ENCODE measurements at regions not wholly inside any gene's neighbourhood (a gene's known extent, or its start where the extent isn't known, plus 50 kb on each side); places are given as distances from the start of the nearest gene placed in this dataset.

GRCh38 chr18:45137087-45137419 is 456.4 kb downstream of the SETBP1 start:
- Histone ChIP-seq H3K9me3 (no peaks in the 10 kb centered on the region), H3K36me3 (ENCODE audit: control insufficient read depth, insufficient read depth, low read length) (no peaks in the 10 kb centered on the region), H3K4me3 (ENCODE audit: low read depth, low read length) (no peak overlapping the region), H3K4me1 (no peaks in the 10 kb centered on the region), H3K27me3 (replicated peaks; ENCODE audit: control insufficient read depth, insufficient read depth, low read length) (no peaks in the 10 kb centered on the region)
- Mint-ChIP-seq H3K4me1 (ENCODE audit: low read depth, unreplicated experiment) (no peaks in the 10 kb centered on the region), H3K9me3 (ENCODE audit: unreplicated experiment) (peaks cover 10% of the 10 kb centered on the region), H3K27ac (ENCODE audit: unreplicated experiment) (no peak overlapping the region), H3K4me3 (ENCODE audit: unreplicated experiment) (no peak overlapping the region), H3K27me3 (ENCODE audit: insufficient read depth, unreplicated experiment) (peaks cover 4% of the 10 kb centered on the region), H3K36me3 (ENCODE audit: insufficient read depth, unreplicated experiment) (no peaks in the 10 kb centered on the region)
- DNase-seq: no peak
- POLR2A ChIA-PET: no interaction called here
- no peak for TF ChIP-seq CTCF (IDR thresholded peaks at IDR 0.05; ENCODE audit: insufficient read depth in 1 of 2, low read depth in 1 of 2, low read length in 1 of 2, severe bottlenecking in 1 of 2, unreplicated experiment in 1 of 2)
- no TSS peak for BruUV-seq (replicated peaks)
- CTCF ChIA-PET: no interaction called here
- intact Hi-C loops (cut with micrococcal nuclease; ENCODE audit: unreplicated experiment): no loop called here

DNA sequence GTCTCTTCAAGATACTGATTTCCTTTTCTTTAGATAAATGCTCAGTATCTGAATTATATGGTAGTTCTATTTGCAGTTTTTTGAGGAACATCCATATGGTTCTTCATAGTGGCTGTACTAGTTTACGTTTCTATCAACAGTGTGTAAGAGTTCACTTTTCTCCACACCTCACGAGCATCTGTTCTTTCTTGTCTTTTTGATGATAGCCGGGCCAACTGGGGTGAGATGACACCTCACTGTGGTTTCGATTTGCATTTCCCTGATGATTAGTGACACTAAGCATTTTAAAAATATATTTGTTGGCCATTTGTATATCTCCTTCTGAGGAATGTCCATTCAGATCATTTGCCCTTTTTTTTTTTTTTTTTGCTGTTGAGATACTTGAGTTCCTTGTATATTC is 458.8 kb downstream of the SETBP1 start:
- POLR2A ChIA-PET: no interaction called here
- H3K27ac Mint-ChIP-seq (ENCODE audit: unreplicated experiment): no peak overlapping the region
- no TSS peak for BruUV-seq (replicated peaks)
- Histone ChIP-seq H3K4me3 (ENCODE audit: low read depth, low read length) (no peak overlapping the region), H3K9me3 (no peaks in the 10 kb centered on the region), H3K4me1 (no peaks in the 10 kb centered on the region), H3K27me3 (replicated peaks; ENCODE audit: control insufficient read depth, insufficient read depth, low read length) (no peaks in the 10 kb centered on the region), H3K36me3 (ENCODE audit: control insufficient read depth, insufficient read depth, low read length) (no peaks in the 10 kb centered on the region)
- H3K36me3 Mint-ChIP-seq (ENCODE audit: insufficient read depth, unreplicated experiment): no peaks in the 10 kb centered on the region
- H3K9me3 Mint-ChIP-seq (ENCODE audit: unreplicated experiment): peaks cover 10% of the 10 kb centered on the region
- DNase-seq: no peak
- H3K27me3 Mint-ChIP-seq (ENCODE audit: insufficient read depth, unreplicated experiment): peaks cover 2% of the 10 kb centered on the region
- no peak overlapping the region for H3K4me3 Mint-ChIP-seq (ENCODE audit: unreplicated experiment)
- H3K4me1 Mint-ChIP-seq (ENCODE audit: low read depth, unreplicated experiment): no peaks in the 10 kb centered on the region
- CTCF ChIA-PET: no interaction called here
- TF ChIP-seq CTCF (IDR thresholded peaks at IDR 0.05; ENCODE audit: insufficient read depth in 1 of 2, low read depth in 1 of 2, low read length in 1 of 2, severe bottlenecking in 1 of 2, unreplicated experiment in 1 of 2): no peak
- intact Hi-C loops (cut with micrococcal nuclease; ENCODE audit: unreplicated experiment): no loop called here

DNA sequence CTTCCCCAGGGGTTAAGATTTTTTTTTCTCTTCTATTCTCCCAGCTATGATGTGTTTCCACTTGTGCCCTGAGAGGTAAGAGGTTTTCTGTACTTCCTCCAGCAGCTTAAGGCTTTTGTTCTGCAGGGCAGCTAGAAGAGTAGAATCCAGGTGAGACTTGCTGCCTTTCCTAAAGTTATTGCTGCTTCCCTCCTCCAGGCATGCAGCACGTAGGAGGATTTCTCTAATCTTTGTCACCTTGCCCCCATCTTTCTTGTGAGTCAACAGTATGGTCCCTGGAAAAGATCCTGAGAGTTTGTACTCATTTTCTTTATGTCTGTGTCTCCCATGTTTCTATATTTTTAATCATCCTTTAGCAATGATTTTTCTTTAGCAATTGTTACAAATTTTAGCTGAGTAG is 462.2 kb downstream of the SETBP1 start:
- Mint-ChIP-seq H3K36me3 (ENCODE audit: insufficient read depth, unreplicated experiment) (no peaks in the 10 kb centered on the region), H3K4me3 (ENCODE audit: unreplicated experiment) (no peak overlapping the region), H3K9me3 (ENCODE audit: unreplicated experiment) (peaks cover 10% of the 10 kb centered on the region), H3K27ac (ENCODE audit: unreplicated experiment) (no peak overlapping the region), H3K4me1 (ENCODE audit: low read depth, unreplicated experiment) (no peaks in the 10 kb centered on the region), H3K27me3 (ENCODE audit: insufficient read depth, unreplicated experiment) (peaks cover 2% of the 10 kb centered on the region)
- ChIA-PET POLR2A (no interaction called here), CTCF (no interaction called here)
- Histone ChIP-seq H3K27me3 (replicated peaks; ENCODE audit: control insufficient read depth, insufficient read depth, low read length) (no peaks in the 10 kb centered on the region), H3K36me3 (ENCODE audit: control insufficient read depth, insufficient read depth, low read length) (no peaks in the 10 kb centered on the region), H3K4me1 (no peaks in the 10 kb centered on the region), H3K9me3 (no peaks in the 10 kb centered on the region), H3K4me3 (ENCODE audit: low read depth, low read length) (no peak overlapping the region)
- TF ChIP-seq CTCF (IDR thresholded peaks at IDR 0.05; ENCODE audit: insufficient read depth in 1 of 2, low read depth in 1 of 2, low read length in 1 of 2, severe bottlenecking in 1 of 2, unreplicated experiment in 1 of 2): no peak
- no peak for DNase-seq
- intact Hi-C loops (cut with micrococcal nuclease; ENCODE audit: unreplicated experiment): no loop called here
- no TSS peak for BruUV-seq (replicated peaks)

Data from Caco-2 (cell line).